ENCODE measurements at regions not wholly inside any gene's neighbourhood (a gene's known extent, or its start where the extent isn't known, plus 50 kb on each side); places are given as distances from the start of the nearest gene placed in this dataset.
A peak's percentile ranks its signal among the peaks of the same experiment; 100 is the strongest.

GRCh38 chr6:17047889-17048288, 54.0 kb upstream of the STMND1 start:
- DNase-seq (ENCODE audit: low spot score), result no peak

- peak; percentile 70 for DNase-seq (ENCODE audit: low spot score)
These were observed 56.1 kb upstream of the STMND1 start for GRCh38 chr6:17045581-17046322.

GRCh38 chr6:17043148-17043522, 58.7 kb upstream of the STMND1 start:
- no peak for DNase-seq (ENCODE audit: low spot score)

GRCh38 chr6:17042422-17043147, 59.3 kb upstream of the STMND1 start:
- DNase-seq (ENCODE audit: low spot score), result peak; percentile 46

GRCh38 chr6:17039266-17039665, 62.6 kb upstream of the STMND1 start:
- DNase-seq (ENCODE audit: low spot score), result no peak

GRCh38 chr6:17038316-17038715, 63.5 kb upstream of the STMND1 start:
- no peak for DNase-seq (ENCODE audit: low spot score)

GRCh38 chr6:17036065-17036393, 65.8 kb upstream of the STMND1 start:
- DNase-seq (ENCODE audit: low spot score), result no peak

- no peak for DNase-seq (ENCODE audit: low spot score)
These were observed 66.4 kb upstream of the STMND1 start for GRCh38 chr6:17035257-17036064.

- DNase-seq (ENCODE audit: low spot score), result no peak
These were observed 68.1 kb upstream of the STMND1 start for GRCh38 chr6:17033746-17034145.

GRCh38 chr6:17032988-17033634, 68.7 kb upstream of the STMND1 start:
- peak; percentile 88 for DNase-seq (ENCODE audit: low spot score)

- peak; percentile 54 for DNase-seq (ENCODE audit: low spot score)
These were observed 69.3 kb upstream of the STMND1 start for GRCh38 chr6:17032590-17032987.

GRCh38 chr6:17031961-17032360, 69.9 kb upstream of the STMND1 start:
- no peak for DNase-seq (ENCODE audit: low spot score)

- no peak for DNase-seq (ENCODE audit: low spot score)
These were observed 74.4 kb upstream of the STMND1 start for GRCh38 chr6:17027441-17027840.

GRCh38 chr6:17022604-17023003, 79.2 kb upstream of the STMND1 start:
- DNase-seq (ENCODE audit: low spot score), result no peak

- DNase-seq (ENCODE audit: low spot score), result no peak
These were observed 80.3 kb upstream of the STMND1 start for GRCh38 chr6:17021539-17021889.

- DNase-seq (ENCODE audit: low spot score), result no peak
These were observed 80.8 kb upstream of the STMND1 start for GRCh38 chr6:17020889-17021538.

- no peak for DNase-seq (ENCODE audit: low spot score)
These were observed 83.4 kb upstream of the STMND1 start for GRCh38 chr6:17018425-17018824.

GRCh38 chr6:17017416-17017815, 84.4 kb upstream of the STMND1 start:
- no peak for DNase-seq (ENCODE audit: low spot score)

GRCh38 chr6:17015551-17016381, 86.1 kb upstream of the STMND1 start:
- DNase-seq (ENCODE audit: low spot score), result no peak

- DNase-seq (ENCODE audit: low spot score), result no peak
These were observed 86.7 kb upstream of the STMND1 start for GRCh38 chr6:17015144-17015543.

GRCh38 chr6:17013701-17014100, 88.1 kb upstream of the STMND1 start:
- DNase-seq (ENCODE audit: low spot score), result peak; percentile 85
